ENCODE measurements at regions not wholly inside any gene's neighbourhood (a gene's known extent, or its start where the extent isn't known, plus 50 kb on each side); places are given as distances from the start of the nearest gene placed in this dataset.
"Not testable (repeated sequence)": the region's sequence is repeated elsewhere in the genome, so short reads cannot be mapped to it uniquely, and the experiment has no call there.

DNA sequence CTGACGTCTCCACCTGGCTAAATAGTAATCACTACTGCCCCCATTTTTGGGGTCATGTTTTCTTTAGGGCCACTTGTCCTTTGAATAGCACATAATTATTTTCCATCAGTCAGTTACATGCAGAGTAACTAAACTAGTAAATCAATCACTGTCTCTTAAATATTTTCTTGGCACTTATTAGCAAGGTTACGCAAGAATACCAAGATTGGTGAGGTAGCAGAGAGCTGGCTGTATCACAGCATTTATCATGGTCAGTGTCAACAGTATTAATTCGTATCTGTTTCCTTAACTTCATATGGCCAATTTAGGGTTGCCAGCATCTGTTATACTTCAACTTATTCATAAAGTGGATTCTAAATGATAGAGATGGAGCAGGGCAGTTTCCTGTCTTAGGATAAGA, 346.8 kb upstream of the FAM174A start:
- no peak for DNase-seq

GRCh38 chr5:100186181-100186580, 349.0 kb upstream of the FAM174A start:
- DNase-seq, result peak; percentile 6

GRCh38 chr5:100182402-100182801, 352.8 kb upstream of the FAM174A start:
- DNase-seq, result no peak

DNA sequence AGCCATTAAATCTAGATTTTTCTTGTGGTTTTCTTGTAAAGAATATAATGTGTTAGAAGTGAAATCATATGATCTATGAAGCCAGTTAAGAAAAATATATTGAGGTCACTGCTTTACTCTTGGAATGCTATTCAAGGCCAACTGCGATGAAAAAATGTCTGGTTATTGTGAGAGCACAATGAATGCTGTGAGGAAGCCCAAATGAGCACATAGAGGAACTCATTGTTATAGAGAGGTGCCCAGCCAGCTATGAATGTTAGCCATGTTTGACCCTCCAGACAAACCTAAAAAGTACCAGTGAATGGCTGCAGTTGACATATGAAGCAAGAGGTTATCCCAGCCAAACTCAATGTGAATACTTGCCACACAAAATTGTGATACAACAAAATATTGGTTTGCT, 359.8 kb upstream of the FAM174A start:
- DNase-seq, result no peak

DNA sequence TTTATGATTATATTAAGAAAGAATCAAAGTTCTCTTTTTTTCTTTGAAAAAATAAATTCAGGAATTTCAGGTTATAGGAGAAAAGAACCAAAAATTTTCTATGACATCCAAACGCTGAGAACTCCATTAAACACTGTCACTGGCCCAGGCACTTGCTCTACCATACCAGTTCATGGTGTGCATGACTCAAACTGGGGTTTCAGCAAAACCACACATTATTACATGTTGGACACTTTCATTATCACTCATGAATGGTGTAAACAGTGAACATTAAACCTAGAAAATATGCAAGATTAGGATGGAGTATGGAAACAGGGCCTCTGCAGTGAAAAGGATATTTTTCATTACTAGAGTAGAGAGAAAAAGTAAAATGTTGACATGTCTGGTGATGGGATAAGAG, 369.9 kb upstream of the FAM174A start:
- DNase-seq, result no peak

GRCh38 chr5:100161868-100162267, 373.3 kb upstream of the FAM174A start:
- no peak for DNase-seq

- DNase-seq, result no peak
Observed at GRCh38 chr5:100157066-100157465, 378.1 kb upstream of the FAM174A start.

- DNase-seq, result no peak
Observed at GRCh38 chr5:100148239-100148638, 386.9 kb upstream of the FAM174A start.

GRCh38 chr5:100142607-100143006, 392.6 kb upstream of the FAM174A start:
- no peak for DNase-seq

DNA sequence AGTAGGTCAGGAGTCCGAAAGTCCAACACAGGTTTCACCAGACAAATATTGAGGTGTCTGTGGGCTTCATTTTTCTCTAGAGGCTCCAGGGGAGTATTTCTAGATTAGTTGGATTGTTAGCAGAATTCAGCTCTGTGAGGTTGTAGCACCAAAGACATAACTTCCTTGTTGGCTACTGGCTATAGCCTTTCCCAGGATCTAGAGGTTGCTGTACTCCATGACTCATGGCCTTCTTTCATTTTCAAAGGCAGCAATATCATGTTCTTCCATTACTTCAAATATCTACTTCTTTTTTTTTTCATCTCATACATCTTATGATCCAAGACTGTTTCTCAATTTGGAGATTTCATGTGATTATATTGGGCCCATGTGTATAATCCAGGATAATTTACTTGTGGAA, 404.0 kb upstream of the FAM174A start:
- DNase-seq, result no peak

DNA sequence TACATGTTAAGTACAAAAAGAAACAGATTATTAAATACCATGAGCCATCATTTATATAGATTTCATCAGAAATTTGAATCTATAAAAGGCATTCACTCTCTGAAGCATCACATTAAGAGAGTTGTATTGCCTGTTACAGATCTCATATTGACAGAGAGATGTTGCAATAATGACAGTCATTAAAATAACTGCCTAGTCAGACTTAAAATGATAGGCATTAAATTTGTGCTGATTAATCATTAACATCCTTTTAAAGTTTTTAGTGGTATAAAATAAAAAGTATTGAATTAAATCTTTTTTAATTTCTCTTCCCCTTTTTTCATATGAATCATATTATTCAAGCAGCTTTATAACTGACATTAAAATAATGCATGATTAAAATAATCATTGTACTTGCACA, 404.9 kb upstream of the FAM174A start:
- DNase-seq, result no peak

DNA sequence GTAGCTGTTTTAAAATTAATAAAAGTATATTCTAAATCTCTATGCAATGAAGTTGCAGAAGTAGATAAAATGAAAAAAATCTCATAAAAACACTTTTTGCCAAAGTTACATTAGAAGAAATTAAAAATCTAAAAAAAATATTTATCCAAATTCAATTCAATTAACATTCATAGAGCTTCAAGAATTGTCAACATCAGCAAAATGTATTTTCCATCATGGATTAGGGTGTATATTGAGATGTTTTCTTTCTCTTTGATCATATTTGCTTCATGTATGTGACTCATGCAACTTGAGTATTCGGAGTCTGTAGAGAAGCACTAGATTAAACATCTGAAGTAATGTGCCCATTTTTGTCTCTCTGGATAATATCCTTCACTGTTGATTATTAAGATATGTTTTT, 415.3 kb upstream of the FAM174A start:
- no peak for DNase-seq

DNA sequence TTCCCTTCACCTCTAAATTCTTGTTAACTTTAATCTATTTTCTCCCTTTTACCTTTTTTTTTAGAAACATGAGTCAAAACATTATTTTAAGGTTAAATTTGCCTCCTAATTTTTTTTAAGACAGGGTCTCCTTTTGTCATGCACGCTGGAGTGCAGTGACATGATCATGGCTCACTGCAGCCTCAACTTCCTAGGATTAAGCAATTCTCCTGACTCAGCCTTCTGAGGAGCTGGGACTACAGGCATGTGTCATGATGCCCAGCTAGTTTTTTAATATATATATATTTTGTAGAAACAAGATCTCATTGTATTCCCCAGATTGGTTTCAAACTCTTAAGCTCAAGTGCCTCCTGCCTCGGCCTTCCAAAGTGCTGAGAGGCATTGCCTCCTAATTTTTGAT, 424.7 kb upstream of the FAM174A start:
- DNase-seq, result no peak

GRCh38 chr5:100108883-100109282, 426.3 kb upstream of the FAM174A start:
- no peak for DNase-seq

- DNase-seq, result not testable (repeated sequence)
Observed at GRCh38 chr5:100103592-100104119, 431.5 kb upstream of the FAM174A start.

DNA sequence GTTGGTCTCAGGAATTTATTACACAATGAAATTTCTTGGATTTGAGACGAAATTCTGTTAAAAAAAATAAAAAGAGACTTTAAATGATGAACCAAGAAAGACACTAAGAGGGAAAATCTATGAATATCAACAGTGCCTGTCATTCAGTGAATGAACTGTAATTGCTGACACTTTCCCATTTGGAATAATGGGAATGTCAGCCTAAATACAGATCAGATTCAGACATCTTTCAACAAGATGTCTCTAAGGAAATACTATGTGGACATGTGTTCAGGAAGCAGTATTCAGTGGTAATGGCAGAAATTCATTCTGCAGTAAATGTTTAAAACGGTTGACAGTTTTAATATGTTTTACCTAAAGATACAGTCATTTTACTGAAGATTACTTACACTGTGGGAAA, 433.7 kb upstream of the FAM174A start:
- not testable (repeated sequence) for DNase-seq

- DNase-seq, result not testable (repeated sequence)
Observed at GRCh38 chr5:100096328-100096727, 438.8 kb upstream of the FAM174A start.

DNA sequence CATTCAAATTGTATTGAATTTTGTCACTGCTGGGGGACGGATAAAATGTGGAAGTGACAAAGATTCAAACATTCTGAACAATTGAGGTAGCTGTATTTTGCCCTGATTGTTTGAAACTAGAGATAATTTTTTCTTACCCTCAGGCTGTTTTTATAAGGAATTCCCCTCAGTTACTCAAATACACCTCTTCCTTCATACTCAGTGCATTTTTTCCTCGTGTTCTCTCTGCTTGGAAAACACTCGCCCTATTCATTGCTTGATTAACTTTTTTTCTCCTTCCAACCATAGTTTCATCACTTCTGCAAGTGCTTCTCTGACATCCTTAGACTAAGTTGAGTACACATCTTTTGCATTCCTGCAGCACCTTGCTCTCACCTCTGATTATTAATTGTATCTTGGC, 454.5 kb upstream of the FAM174A start:
- DNase-seq, result not testable (repeated sequence)

DNA sequence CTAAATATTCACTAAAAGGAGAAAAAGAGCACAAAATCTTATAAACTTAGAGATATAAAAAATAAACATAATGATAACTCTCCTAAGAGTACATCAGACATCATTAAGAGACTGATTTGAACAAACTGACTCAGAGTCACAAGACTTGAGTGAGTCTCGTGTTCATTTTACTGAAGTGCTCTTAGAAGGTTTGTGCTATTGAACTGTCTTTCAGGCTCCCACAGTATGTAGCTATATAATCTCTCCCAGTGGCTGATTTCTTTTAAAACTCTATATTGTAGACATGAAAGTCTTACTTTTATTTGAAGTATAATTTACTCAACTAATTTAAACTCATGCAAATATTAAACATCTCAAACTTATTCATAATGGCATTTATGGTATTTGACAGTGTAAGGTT, 456.0 kb upstream of the FAM174A start:
- not testable (repeated sequence) for DNase-seq

DNA sequence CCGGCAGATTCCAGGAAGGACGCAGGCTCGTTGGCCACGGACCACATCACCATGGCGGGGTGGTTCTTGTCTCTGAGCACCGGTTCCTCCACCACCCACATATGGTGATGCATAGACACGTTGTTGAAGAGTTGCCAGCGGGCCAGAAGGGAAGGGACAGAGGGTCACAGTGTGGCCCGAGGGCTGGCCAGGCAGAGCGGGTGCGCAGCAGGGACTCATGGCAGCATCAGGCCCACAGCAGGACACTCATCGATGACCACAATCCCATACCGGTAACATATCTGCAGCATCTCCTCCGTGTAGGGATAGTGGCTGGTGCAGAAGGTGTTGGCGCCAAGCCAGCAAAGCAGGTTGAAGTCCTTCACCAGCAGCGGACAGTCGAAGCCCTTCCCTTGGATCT, 469.2 kb upstream of the FAM174A start:
- DNase-seq, result not testable (repeated sequence)

DNA sequence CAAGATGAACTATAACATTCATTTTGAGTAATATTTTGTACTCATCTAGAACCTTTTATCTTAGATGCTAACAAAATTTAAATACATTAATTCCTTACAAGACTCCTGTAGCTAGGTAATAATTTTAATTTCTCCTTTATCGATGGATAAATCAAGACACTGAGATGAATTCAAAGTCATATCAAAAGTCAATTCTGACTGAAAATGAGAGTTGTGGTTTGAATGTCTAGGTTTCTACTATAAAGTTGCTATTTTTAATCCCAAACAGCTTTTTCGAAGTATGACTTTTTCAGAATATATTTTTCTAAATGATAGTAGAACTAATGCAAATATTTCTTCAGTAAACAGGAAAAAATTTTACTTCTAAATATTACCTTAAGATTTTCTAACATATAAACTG, 491.7 kb upstream of the FAM174A start:
- DNase-seq, result no peak

GRCh38 chr5:100026606-100027005, 508.6 kb upstream of the FAM174A start:
- peak; percentile 47 for DNase-seq

DNA sequence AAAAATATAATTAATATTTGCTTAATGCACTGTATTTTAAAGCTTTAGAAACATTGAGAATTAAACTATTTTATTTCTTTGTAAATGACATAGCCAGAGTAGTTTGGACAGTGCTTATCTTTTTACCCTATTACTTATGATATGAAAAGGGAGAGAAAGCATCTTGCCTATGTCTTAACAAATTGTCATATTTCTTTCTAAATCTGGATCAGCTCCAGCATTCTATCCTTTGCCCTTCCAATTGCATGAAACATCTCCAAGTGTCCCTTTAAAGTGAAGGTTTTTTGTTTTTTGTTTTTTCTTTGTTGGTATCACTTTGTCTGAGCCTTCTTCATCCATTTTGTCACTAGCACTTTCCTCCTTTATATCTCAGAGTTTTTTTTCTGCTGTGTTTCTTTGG, 511.6 kb upstream of the FAM174A start:
- DNase-seq, result no peak

- no peak for DNase-seq
Observed at GRCh38 chr5:100017520-100018262, 517.5 kb upstream of the FAM174A start.

DNA sequence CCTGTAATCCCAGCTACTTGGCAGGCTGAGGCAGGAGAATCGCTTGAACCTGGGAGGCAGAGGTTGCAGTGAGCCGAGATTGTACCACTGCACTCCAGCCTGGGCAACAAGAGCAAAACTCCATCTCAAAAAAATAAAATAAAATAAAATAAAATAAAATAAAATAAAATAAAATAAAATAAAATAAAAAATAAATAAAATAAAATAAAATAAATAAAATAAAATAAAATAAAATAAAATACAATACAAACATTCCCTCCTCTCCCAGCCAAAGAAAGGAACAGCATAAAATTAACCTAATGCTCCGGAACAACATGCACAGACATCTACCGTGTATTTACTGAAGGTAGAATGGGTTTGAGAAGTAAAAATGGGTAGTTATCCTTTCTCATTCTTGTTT, 521.9 kb upstream of the FAM174A start:
- not testable (repeated sequence) for DNase-seq

All from NCI-H69 (cell line).